ENCODE measurements at regions not wholly inside any gene's neighbourhood (a gene's known extent, or its start where the extent isn't known, plus 50 kb on each side); places are given as distances from the start of the nearest gene placed in this dataset.

GRCh38 chr2:144131042-144131441 is 388.9 kb downstream of the ZEB2 start:
- TF ChIP-seq CTCF (IDR thresholded peaks at IDR 0.05) (no peak), POLR2A (IDR thresholded peaks at IDR 0.05) (no peak)
